ENCODE measurements at regions not wholly inside any gene's neighbourhood (a gene's known extent, or its start where the extent isn't known, plus 50 kb on each side); places are given as distances from the start of the nearest gene placed in this dataset.

GRCh38 chr4:13171292-13172057 lies 312.7 kb downstream of the RAB28 start:
- Histone ChIP-seq H2AFZ (ENCODE audit: low read depth, low read length) (no peak overlapping the region), H3K79me2 (replicated peaks; ENCODE audit: insufficient read depth, low read length) (no peaks in the 10 kb centered on the region), H3K4me2 (ENCODE audit: low read length) (no peak overlapping the region), H3K4me3 (ENCODE audit: low read length) (no peak overlapping the region), H3K27ac (ENCODE audit: low read length) (no peak overlapping the region), H3K27me3 (ENCODE audit: insufficient read depth, low read depth, low read length) (no peaks in the 10 kb centered on the region), H4K20me1 (ENCODE audit: insufficient read depth) (no peaks in the 10 kb centered on the region), H3K9me2 (ENCODE audit: insufficient read depth, low read length) (no peaks in the 10 kb centered on the region), H3K36me3 (ENCODE audit: insufficient read depth, low read length) (no peaks in the 10 kb centered on the region), H3F3A (ENCODE audit: insufficient read depth, low read length, poor library complexity, severe bottlenecking) (no peaks in the 10 kb centered on the region), H3K9me3 (ENCODE audit: low read length) (no peaks in the 10 kb centered on the region), H3K9ac (ENCODE audit: low read length) (no peak overlapping the region)
- TF ChIP-seq RAD21 (conservative IDR thresholded peaks at IDR 0.05), result no peak
- no peak for TF ChIP-seq POLR2AphosphoS5 (IDR thresholded peaks at IDR 0.05)
- no peak for TF ChIP-seq EZH2 (IDR thresholded peaks at IDR 0.05; ENCODE audit: borderline replicate concordance, insufficient read depth, low read length, poor library complexity, severe bottlenecking)
- TF ChIP-seq TAF1 (IDR thresholded peaks at IDR 0.05; ENCODE audit: low read depth), result no peak
- no peak for TF ChIP-seq EP300 (conservative IDR thresholded peaks at IDR 0.05; ENCODE audit: poor library complexity, severe bottlenecking)
- TF ChIP-seq MXI1 (conservative IDR thresholded peaks at IDR 0.05; ENCODE audit: poor library complexity, severe bottlenecking), result no peak
- TF ChIP-seq SMC3 (conservative IDR thresholded peaks at IDR 0.05; ENCODE audit: poor library complexity), result no peak
- no peak for TF ChIP-seq REST (IDR thresholded peaks at IDR 0.05; ENCODE audit: borderline replicate concordance)
- TF ChIP-seq CTCF (IDR thresholded peaks at IDR 0.05; ENCODE audit: poor library complexity, severe bottlenecking), result no peak

- no peaks in the 10 kb centered on the region for H3K27me3 ChIP-seq (ENCODE audit: insufficient read depth, low read depth, low read length)
- no peak overlapping the region for H3K4me2 ChIP-seq (ENCODE audit: low read length)
- TF ChIP-seq EZH2 (IDR thresholded peaks at IDR 0.05; ENCODE audit: borderline replicate concordance, insufficient read depth, low read length, poor library complexity, severe bottlenecking) (no peak), MXI1 (conservative IDR thresholded peaks at IDR 0.05; ENCODE audit: poor library complexity, severe bottlenecking) (no peak), RAD21 (conservative IDR thresholded peaks at IDR 0.05) (no peak), CTCF (IDR thresholded peaks at IDR 0.05; ENCODE audit: poor library complexity, severe bottlenecking) (no peak), POLR2AphosphoS5 (IDR thresholded peaks at IDR 0.05) (no peak), TAF1 (IDR thresholded peaks at IDR 0.05; ENCODE audit: low read depth) (no peak), REST (IDR thresholded peaks at IDR 0.05; ENCODE audit: borderline replicate concordance) (no peak), SMC3 (conservative IDR thresholded peaks at IDR 0.05; ENCODE audit: poor library complexity) (no peak), EP300 (conservative IDR thresholded peaks at IDR 0.05; ENCODE audit: poor library complexity, severe bottlenecking) (no peak)
- no peaks in the 10 kb centered on the region for H3K36me3 ChIP-seq (ENCODE audit: insufficient read depth, low read length)
- no peaks in the 10 kb centered on the region for H4K20me1 ChIP-seq (ENCODE audit: insufficient read depth)
- H3K27ac ChIP-seq (ENCODE audit: low read length), result no peak overlapping the region
- H3K79me2 ChIP-seq (replicated peaks; ENCODE audit: insufficient read depth, low read length), result no peaks in the 10 kb centered on the region
- no peak overlapping the region for H3K4me3 ChIP-seq (ENCODE audit: low read length)
- H3K9me2 ChIP-seq (ENCODE audit: insufficient read depth, low read length), result no peaks in the 10 kb centered on the region
- H3F3A ChIP-seq (ENCODE audit: insufficient read depth, low read length, poor library complexity, severe bottlenecking), result no peaks in the 10 kb centered on the region
- no peak overlapping the region for H3K9ac ChIP-seq (ENCODE audit: low read length)
- H3K9me3 ChIP-seq (ENCODE audit: low read length), result no peaks in the 10 kb centered on the region
- no peak overlapping the region for H2AFZ ChIP-seq (ENCODE audit: low read depth, low read length)
Measured at GRCh38 chr4:13169731-13170525, 314.2 kb downstream of the RAB28 start.
